ENCODE measurements at regions not wholly inside any gene's neighbourhood (a gene's known extent, or its start where the extent isn't known, plus 50 kb on each side); places are given as distances from the start of the nearest gene placed in this dataset.
"Not testable (repeated sequence)": the region's sequence is repeated elsewhere in the genome, so short reads cannot be mapped to it uniquely, and the experiment has no call there.

DNA sequence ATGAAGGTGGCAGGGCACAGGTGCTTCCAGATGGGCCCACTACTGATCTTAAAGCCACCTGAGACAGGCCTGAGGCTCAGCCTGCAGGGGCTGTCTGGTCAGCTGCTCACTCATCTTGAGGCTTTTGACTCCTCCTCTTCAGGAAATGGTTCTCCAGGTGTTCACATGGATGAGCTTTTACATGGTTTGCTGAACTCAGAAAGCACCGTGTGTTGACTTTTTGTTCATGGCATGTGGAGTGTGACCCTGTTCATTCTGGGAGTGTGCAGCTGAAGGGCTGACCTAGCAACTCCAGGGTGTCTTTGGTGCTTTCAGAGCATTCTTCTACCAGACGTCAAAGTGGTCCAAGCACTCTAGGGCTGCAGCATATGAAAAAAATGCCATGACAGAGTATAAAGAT is 111.1 kb downstream of the CCNG2 start:
- H3K4me3 ChIP-seq (ENCODE audit: low read length), result no peak overlapping the region
- TF ChIP-seq CTCF (IDR thresholded peaks at IDR 0.05; ENCODE audit: insufficient read depth, low read depth, low read length, missing control alignments), result no peak
- no peak for DNase-seq (ENCODE audit: low read depth)

- no peak for TF ChIP-seq CTCF (IDR thresholded peaks at IDR 0.05; ENCODE audit: insufficient read depth, low read depth, low read length, missing control alignments)
- DNase-seq (ENCODE audit: low read depth), result peak; percentile 69
- no peak overlapping the region for H3K4me3 ChIP-seq (ENCODE audit: low read length)
These were observed 112.5 kb downstream of the CCNG2 start for GRCh38 chr4:77269505-77269904.

- peak; percentile 55 for DNase-seq (ENCODE audit: low read depth)
- no peak for TF ChIP-seq CTCF (IDR thresholded peaks at IDR 0.05; ENCODE audit: insufficient read depth, low read depth, low read length, missing control alignments)
These were observed 116.4 kb downstream of the CCNG2 start for GRCh38 chr4:77273412-77273811.

DNA sequence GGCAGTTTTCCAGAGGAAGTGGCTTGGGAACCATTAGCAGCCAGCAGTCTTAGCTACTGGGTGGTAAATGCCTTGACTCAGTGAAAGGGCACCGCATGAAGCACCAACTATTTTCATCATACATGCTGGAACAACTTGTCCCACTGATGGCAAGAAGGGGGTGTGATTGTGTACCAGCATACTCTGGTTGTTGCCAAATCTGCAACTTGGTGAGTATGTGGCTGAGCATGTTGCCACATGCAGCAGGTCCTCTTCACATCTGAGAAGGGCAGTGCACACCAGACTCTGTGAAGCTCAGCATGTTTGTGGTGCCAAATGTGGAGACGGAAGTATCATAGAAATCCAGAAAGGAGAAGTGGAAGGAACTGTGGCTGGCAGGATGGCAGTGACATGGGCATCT is 122.1 kb downstream of the CCNG2 start:
- H3K4me3 ChIP-seq (ENCODE audit: low read length), result not testable (repeated sequence)

More at GRCh38 chr4:77273412-77273811, 116.4 kb downstream of the CCNG2 start:
- no peak overlapping the region for H3K4me3 ChIP-seq (ENCODE audit: low read length)

GRCh38 chr4:77282305-77282704 is 125.3 kb downstream of the CCNG2 start:
- H3K4me3 ChIP-seq (ENCODE audit: low read length), result no peak overlapping the region
- no peak for TF ChIP-seq CTCF (IDR thresholded peaks at IDR 0.05; ENCODE audit: insufficient read depth, low read depth, low read length, missing control alignments)
- no peak for DNase-seq (ENCODE audit: low read depth)

More for the DNA sequence above, 122.1 kb downstream of the CCNG2 start:
- peak; percentile 74 for DNase-seq (ENCODE audit: low read depth)

- DNase-seq (ENCODE audit: low read depth), result peak; percentile 50
- no peak for TF ChIP-seq CTCF (IDR thresholded peaks at IDR 0.05; ENCODE audit: insufficient read depth, low read depth, low read length, missing control alignments)
- no peak overlapping the region for H3K4me3 ChIP-seq (ENCODE audit: low read length)
These were observed 127.0 kb downstream of the CCNG2 start for GRCh38 chr4:77284036-77284435.

DNA sequence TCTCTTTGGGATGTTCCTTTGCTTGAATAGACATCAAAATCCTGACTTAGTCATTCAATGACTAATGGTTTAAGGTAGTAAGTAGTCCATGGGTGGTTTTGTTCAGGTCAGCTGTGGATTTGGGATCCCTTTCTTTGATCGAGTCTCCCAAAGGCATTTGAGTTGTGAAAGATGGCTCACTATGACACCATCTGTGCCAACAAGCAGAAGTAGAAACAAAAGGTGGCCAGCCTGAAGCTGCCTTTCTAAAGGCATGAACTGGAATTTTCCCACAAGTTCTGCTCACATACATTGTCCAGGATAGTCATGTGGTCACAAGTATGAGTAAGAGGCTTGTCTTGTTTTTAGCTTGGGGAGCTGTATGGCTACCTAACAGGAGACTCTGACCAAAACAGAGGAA is 129.9 kb downstream of the CCNG2 start:
- peak; percentile 46 for DNase-seq (ENCODE audit: low read depth)
- TF ChIP-seq CTCF (IDR thresholded peaks at IDR 0.05; ENCODE audit: insufficient read depth, low read depth, low read length, missing control alignments), result no peak
- no peak overlapping the region for H3K4me3 ChIP-seq (ENCODE audit: low read length)
